HG02759 (cell line): ENCODE measurements at regions not wholly inside any gene's neighbourhood (a gene's known extent, or its start where the extent isn't known, plus 50 kb on each side); places are given as distances from the start of the nearest gene placed in this dataset.
"Not testable (repeated sequence)": the region's sequence is repeated elsewhere in the genome, so short reads cannot be mapped to it uniquely, and the experiment has no call there.

Source experiments
- ATAC-seq: cut with Tn5 transposase; IDR thresholded peaks from one replicate; pipeline ENCODE4 v1.9.1; 2021; ENCODE audit warnings: mild to moderate bottlenecking, moderate library complexity; ENCODE audit not compliant: unreplicated experiment

DNA sequence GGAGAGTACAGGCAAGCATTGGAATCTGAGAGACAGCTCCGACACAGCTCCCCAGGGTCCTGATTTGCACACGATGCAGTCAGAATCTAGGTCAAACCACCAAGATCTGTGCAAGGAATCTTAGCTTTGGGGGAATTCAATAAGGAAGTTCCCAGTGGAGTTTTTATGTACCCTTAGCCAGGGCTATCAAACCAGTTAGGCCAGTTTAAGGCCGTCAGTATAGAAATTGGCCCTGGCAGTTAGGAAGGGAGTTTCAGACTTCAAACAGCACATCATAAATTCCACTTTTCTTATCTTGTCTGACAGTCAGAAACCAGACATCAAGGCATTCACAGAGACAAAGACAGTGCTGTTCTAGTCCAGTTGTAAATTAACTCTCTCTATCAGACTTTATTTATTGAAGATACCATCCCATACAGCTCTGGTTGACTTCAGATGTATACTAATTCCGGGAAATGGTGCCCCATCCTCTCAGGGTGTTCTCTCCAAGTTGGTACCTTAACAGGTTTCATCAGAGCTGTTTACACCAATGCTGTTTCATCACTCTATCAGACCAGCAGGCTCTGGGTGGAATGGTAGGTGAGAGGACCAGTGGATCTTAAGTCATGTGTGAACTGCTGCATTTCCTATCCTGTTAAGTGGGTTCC is 157.5 kb upstream of the ATF7IP start:
- no peak for ATAC-seq

DNA sequence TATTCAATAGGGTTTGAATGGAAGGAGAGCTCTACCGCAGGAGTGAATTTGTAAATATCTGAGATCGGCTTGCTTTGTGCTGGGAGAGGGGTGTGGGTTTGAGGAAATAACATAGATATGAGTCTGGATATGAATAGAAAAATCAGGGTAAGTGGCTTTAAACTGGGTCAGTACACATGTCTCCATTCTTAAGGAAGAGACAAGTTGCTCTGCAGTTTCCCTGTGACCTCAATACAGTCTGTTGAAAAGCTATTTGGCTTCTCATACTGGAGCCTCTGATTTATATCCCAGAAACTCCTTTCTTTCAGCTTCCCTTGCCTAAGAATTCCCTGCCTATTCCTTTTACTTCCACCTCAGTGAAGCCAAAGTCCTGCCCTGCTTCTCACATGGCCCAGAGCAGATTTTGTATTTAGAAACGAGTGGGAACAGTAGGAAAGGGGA is 153.5 kb upstream of the ATF7IP start:
- no peak for ATAC-seq

DNA sequence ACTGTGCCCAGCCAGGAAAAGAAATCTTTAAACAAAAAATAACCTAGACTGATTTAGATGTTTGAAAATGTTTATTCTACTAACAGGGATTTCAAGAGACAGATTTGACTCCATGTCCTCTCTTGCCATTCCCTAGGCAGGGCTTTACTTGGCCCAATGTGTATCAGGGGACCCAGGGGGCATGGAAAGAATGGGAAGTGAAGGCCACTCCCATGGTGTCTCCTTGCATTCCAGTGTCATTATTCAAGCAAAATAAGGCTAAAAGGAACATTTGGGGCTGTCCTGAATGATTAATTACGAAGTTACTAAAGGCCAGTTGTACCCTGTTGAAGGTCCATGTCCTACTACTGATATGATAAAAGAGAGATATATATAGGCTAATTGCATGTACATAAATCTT is 151.9 kb upstream of the ATF7IP start:
- no peak for ATAC-seq

DNA sequence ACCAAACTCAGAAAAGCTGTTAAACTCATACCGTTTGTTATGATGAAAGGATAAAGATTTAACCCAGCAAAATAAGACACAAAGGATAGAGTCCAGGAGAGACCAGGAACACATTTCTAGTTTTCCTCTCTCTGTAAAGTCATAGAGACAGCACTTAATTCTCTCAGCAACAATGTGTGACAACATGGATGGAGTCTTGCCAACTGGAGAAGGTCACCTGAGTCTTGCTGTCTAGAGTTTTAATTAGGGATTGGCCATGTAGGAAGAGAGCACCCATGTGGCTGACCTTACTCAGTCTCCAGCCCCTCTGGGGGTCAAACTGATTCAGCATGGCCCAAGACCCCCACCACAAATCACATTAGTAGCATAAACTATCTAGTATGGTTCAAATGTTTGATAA is 151.0 kb upstream of the ATF7IP start:
- ATAC-seq, result no peak

DNA sequence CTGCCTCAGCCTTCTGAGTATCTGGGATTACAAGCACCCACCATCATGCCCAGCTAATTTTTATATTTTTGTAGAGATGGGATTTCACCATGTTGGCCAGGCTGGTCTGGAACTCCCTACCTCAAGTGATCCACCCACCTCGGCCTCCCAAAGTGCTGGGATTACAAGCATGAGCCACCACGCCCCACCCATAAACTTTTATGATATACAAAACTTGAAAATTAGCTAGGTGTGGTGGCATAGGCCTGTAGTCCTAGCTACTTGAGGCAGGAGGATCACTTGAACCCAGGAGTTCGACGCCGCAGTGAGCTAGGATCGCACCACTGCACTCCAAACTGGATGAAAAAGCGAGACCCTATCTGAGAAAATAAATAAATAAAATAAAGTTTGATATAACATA is 149.5 kb upstream of the ATF7IP start:
- ATAC-seq, result not testable (repeated sequence)

DNA sequence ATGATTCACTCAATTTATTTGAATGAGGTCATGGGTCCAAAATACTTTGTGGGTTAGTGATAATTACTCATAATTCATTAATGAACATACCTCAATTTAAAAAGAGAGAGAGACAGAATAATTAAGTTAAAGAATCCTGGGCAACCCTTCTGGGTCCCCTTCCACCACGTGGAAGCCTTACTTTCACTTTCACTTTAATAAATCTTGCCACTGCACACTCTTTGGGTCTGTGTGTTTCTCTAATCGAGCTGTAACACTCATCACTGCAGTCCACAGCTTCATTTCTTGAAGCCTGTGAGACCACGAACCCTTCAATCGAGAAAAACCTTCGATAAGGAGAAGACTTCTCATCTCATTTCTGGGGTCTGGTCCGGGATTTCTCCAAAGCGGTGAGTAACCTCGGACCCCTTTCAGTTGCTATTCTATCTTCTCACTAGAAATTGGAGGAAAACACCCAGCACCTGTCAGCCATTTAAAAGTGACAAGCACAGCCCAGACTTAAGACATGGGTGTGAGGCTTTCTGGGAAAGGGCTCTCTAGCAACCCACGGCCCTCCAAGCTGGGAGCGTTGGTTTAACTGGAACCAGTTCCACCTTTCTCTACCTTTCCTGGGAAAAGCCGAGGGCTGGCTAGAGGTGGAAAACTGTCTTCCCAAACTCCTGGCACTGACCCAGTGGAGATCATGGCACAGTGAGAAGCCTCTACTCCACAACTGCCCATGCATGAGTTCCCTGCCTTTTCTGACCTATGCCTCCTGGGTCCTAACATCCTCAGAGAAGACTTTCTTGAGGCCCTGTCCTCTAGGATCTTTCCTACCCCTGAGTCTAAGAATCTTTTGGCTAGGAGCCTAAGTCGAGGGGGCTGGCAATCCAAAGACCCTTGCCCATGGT is 148.8 kb upstream of the ATF7IP start:
- no peak for ATAC-seq

DNA sequence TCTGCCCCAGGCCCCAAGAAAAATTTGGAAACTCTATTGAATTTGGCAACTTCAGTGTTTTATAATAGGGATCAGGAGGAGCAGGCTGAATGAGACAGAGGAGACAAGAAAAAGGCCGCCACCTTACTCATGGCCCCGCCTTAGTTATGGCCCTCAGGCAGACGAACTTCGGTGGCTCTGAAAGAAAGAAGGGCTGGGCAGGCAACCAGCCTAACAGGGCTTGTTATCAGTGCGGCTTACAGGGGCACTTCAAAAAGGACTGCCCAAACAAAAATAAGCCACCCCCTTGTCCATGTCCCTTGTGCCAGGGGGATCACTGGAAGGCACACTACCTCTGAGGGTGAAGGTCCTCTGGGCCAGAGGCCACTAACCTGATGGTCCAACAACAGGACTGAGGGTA is 146.3 kb upstream of the ATF7IP start:
- ATAC-seq, result no peak

DNA sequence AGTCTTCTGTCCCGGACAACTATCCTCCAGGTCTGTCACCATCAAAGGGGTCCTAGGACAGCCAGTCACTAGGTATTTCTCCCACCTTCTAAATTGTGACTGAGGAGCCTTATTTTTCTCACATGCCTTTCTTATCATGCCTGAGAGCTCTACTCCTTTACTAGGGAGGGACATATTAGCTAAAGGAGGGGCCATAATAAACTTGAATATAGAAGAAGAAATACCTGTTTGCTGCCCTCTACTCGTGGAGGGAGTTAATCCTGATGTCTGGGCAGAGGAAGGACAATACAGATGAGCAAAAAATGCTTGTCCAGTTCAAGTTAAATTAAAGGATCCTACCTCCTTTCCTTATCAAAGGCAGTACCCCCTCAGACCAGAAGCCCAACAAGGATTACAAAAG is 145.8 kb upstream of the ATF7IP start:
- ATAC-seq, result not testable (repeated sequence)

DNA sequence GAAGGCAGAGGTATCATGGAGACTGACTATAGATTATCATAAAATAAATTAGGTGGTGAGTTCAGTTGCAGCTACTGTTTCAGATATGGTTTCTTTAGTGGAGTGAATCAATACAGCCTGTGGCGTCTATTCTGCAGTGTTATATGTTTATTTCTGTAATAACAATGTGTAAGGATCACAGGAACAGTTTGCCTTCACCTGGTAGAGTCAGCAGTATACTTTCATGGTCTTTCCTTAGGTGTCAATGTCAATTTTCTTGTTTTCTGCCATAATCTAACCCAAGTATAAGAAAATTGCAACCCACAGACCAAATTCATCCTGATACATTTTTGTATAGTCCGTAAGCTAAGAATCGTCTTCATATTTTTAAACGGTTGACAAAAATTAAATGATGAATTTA is 140.4 kb upstream of the ATF7IP start:
- ATAC-seq, result no peak

DNA sequence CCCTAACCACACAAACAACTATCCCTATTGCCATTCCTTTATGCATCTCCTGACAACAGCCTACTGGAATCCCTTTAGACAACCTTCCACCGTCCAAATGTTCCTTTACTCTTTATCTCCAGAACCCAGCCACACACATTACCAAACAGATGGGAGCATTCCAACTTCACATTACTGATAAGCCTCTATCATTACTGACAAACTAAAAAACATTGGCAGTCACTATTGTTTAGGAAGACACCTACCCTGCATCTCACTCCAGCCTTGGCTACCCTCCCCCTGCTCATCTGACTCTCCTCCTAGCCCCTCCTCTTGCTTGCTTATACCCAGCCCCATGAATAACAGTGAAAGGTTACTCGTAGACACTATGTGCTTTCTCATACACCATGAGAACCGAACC is 130.3 kb upstream of the ATF7IP start:
- not testable (repeated sequence) for ATAC-seq

DNA sequence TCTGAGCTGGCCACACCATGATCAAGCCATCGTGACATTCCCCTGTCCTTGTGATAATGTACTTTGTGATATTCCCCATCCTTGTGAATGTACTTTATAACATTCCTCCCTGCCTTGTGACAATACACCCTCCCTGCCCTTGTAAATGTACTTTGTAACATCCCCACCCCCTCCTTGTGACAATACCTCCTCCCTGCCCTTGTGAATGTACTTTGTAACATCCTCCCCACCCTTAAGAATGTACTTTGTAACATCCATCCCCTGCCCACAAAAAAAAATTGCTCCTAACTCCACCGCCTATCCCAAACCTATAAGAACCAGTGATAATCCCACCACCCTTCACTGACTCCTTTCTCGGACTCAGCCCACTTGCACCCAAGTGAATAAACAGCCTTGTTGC is 128.8 kb upstream of the ATF7IP start:
- ATAC-seq, result not testable (repeated sequence)

DNA sequence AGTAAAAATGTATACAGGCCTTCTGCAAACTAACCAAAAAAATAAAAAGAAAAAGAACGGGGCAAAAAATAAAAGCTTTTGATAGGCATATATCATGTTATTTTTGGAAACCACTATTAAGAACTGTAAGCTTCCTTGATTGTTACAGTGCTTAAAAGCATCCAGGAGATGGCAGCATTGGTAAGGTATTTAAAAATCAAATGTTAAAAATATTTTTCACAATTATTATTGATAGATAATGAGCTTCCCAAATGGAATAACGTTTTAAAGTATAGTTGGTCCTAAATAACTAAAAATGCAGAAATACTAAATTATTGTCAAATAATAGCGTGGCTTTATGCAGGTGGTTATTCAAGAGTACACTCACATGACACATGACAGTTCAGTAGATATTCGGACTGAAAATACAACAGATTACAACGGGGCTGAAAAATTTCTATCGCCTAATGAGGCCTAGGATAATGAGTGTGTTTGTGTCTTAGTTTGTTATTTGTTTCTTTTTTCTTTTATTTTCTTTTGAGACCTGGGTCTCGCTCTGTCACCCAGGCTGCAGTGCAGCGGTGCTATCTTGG is 127.2 kb upstream of the ATF7IP start:
- no peak for ATAC-seq

DNA sequence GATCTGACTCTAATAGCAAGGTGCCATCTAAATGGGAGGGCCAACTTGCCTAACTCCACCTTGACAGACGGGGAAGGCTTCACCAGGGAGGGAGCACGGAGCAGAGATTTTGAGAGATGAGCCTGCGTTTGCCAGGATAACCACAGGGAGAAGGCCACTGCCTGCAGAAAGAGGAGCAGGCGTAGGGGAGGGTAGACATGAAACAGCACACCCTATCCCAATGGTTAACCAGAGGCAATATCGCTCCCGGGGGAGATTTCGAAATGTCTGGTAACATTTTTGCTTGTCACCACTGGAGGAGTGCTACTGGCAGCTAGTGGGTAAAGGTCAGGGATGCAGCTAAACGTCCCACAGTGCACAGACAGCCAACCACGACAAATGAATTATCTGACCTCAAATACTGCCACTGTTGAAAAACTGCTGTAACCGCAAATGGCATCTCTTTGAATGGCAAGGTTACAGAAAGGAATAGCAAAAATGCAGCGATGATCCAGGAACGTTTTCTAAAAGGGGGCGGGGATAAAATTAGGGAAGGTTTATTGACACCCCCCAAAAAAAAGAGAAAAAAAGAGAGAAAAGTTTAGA is 126.0 kb upstream of the ATF7IP start:
- ATAC-seq, result peak; percentile 78

DNA sequence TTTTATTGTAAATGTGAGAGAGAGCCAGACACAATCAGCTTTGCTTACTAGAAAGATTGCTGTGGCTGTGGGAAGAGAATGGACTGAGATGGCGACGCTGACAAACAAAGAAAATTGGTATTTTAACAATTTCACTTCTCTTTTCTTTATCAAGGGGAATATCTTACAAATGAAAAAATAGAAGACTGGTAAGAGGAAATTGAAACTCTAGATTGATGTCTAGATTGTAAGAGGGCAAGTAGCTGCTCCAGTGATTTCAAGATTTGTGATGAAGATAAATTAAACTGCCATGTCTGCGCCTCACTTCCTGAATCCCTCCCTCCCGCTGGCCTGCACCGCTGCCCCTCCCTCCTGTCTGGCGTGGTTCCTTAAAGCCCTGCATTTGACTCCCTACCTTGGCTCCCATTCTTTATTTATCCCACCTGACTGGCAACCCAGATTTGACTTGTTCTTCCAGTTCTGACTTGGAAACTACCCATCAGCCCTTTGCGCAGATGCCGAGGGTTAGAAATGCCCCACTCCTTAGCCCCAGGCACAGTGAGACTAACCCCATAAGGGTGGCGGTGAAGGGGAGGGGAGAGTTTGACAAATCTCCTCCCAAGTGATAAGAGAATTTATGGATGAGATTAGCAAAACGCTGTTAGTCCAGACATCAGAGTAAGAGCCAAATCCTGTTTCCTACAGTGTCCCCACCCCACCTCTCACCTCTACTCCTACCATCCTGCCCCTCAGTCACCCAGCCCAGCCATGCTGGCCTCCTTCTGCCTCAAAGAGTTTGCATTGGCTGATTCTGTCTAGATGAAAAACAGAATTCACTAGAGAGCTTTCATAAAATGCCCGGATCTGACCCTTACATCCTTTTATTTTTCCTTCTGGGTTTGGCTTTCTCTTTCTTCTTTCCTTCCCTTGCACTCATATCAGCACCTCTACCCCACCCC is 125.3 kb upstream of the ATF7IP start:
- peak; percentile 57 for ATAC-seq

DNA sequence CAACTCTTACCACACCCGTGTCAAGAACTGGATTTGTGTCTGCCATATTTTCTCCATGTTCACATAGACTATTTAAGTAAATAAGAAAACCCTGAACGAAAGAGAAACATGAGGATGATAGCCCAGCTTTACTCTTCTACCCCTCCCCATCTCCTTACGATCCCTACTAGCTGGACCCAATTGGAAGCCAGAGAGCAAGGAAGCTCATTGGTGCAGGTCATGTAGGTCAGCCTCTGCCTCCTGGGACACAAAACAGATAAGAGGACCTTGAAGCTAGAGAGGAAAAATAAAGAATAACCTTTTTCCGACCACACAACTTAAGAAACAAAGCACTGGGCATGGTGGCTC is 124.6 kb upstream of the ATF7IP start:
- no peak for ATAC-seq

DNA sequence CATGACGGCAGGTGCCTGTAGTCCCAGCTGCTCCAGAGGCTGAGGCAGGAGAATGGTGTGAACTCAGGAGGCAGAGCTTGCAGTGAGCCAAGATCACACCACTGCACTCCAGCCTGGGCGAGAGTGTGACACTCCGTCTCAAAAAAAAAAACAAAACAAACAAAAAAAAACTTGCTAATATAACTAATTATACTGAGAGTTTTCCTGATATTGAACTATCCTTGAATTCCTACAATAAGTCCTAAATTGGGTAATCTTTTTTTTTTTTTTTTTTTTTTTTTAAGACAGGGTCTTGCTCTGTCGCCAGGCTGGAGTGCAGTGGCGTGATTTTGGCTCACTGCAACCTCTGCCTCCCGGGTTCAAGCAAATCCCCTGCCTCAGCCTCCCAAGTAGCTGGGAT is 122.7 kb upstream of the ATF7IP start:
- ATAC-seq, result not testable (repeated sequence)

DNA sequence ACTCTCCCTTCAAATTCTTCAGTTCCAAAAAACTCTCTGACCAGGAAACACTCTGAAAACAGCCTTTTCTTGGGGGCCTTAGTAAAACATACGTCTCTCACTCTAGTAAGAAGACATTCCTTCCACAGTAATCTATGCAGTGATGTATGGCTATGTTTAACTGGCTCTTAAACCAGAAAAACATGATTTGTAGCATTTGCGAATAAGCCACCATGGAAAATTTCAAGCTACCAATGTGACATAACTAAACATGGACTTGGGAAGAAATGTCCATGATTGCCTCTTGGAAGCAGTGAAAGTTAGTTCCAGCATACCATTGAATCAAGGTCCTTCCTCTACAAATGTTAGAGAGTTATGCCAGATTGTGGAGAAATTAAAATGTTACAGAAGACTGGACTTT is 121.5 kb upstream of the ATF7IP start:
- ATAC-seq, result no peak

DNA sequence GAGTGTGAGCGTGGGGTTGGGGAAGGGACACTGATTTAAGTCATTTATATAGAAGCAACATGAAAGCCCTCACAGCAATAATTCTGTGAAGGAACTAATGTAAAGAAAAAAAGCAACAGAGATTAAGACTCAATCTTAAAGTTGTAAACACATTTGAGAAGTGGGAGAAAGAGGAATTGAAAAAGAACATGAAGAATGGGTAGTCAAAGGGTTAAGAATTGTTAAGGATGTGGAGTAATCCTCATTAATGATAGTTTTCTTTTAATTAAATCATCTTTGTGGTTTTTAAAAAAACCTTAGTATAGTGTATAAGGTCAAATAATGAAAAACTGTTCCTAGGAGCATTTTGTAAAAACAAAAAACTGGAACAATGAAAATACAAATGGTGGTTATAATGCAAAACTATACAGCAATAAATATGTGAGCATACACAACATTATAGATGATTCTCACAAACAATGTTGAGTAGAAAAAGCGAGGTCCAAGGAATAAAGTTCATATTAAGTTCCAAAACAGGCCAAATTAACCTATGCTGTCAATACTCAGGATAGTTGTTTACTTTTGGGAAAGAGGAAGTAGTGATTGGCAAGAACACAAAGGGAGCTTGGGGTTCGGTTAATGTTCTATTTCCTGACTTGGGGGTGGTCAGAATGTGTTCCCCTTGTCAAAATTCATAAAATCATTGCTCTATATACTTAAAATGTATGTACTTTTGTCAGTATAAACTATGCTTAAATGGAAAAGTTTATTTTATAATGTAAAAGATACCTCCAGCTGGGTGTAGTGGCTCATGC is 120.4 kb upstream of the ATF7IP start:
- no peak for ATAC-seq

DNA sequence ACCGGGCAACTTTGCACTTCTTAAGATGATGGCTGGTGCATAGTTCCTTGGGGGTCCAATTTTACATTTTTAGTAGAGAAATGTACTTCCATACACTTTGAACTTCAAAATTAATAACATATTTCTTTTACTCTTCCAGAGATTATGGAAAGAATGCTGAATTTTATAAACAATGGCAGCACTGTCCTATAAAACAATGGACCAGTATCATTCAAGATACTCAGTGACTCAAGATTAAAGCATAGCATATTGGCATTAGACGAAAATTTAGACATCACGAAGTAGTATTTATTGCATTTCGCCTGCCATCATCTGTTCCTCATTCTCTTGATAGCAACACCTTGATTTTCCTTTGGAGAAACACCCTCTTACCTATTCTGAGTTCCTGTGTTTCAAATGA is 118.3 kb upstream of the ATF7IP start:
- ATAC-seq, result no peak

DNA sequence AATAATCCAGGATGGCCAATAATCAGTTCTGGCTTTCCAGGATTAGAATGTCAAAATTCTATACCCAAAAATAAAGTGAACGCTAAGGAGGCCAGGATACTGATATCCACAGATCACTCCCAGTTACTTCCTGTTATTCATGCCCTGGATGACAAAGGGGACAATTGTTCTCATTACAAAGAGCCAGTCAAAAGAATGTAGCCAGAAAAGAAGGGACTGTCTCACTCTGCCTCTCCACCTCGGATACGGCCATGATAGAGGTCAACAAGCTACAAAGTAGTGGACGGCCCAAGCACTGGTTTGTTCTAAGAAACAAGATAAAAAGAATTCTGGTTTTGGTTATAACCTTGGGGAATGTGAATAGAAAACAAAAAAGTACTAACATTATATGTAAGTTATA is 116.1 kb upstream of the ATF7IP start:
- ATAC-seq, result no peak
